ENCODE measurements at regions not wholly inside any gene's neighbourhood (a gene's known extent, or its start where the extent isn't known, plus 50 kb on each side); places are given as distances from the start of the nearest gene placed in this dataset.

GRCh38 chr2:121006743-121007489, 271.2 kb downstream of the GLI2 start:
- BruUV-seq (replicated peaks), result no TSS peak
- DNase-seq (ENCODE audit: low read depth, low spot score) (no peak), FAIRE-seq (no peak)
- Histone ChIP-seq H3K4me1 (ENCODE audit: control insufficient read depth, extremely low read depth, insufficient read depth, low read length) (no peaks in the 10 kb centered on the region), H3K9ac (replicated peaks; ENCODE audit: extremely low read depth, insufficient read depth, low read length) (no peak overlapping the region), H4K20me1 (replicated peaks; ENCODE audit: control insufficient read depth, extremely low read depth, insufficient read depth, low read length) (no peaks in the 10 kb centered on the region), H3K4me3 (replicated peaks in 1 of 3; ENCODE audit: insufficient read depth in 1 of 3, low read depth in 1 of 3, low read length in 3 of 3) (no peak overlapping the region), H3K79me2 (ENCODE audit: control insufficient read depth, insufficient read depth, low read length) (no peaks in the 10 kb centered on the region), H3K36me3 (ENCODE audit: control insufficient read depth in 2 of 2, extremely low read depth in 1 of 2, insufficient read depth in 2 of 2, low read length in 2 of 2) (no peaks in the 10 kb centered on the region), H3K9me1 (replicated peaks; ENCODE audit: control insufficient read depth, extremely low read depth, insufficient read depth, low read length) (no peaks in the 10 kb centered on the region), H2AFZ (ENCODE audit: low read depth, low read length) (no peak overlapping the region), H3K27me3 (ENCODE audit: control insufficient read depth in 2 of 2, insufficient read depth in 2 of 2, low read length in 2 of 2) (peaks cover 2 to 5% of the 10 kb centered on the region in 2 experiments), H3K9me3 (replicated peaks; ENCODE audit: control insufficient read depth, insufficient read depth, low read length) (no peaks in the 10 kb centered on the region), H3K4me2 (ENCODE audit: insufficient read depth, low read length) (no peak overlapping the region), H3K27ac (ENCODE audit: insufficient read depth, low read depth, low read length) (no peak overlapping the region)
- dilution Hi-C loops (cut with MboI; ENCODE audit: extremely low pct_ligation_motif_present, low sequenced_read_pairs) (no loop called here), intact Hi-C loops (cut with micrococcal nuclease) (no loop called here)
- TF ChIP-seq POLR2AphosphoS5 (IDR thresholded peaks at IDR 0.05; ENCODE audit: insufficient read depth, low read depth, low read length), result no peak
- no peak for TF ChIP-seq GATA2 (IDR thresholded peaks at IDR 0.05; ENCODE audit: insufficient read depth, insufficient read length, low read depth, low read length)
- TF ChIP-seq EZH2 (IDR thresholded peaks at IDR 0.05; ENCODE audit: borderline replicate concordance, low read depth, low read length, severe bottlenecking), result no peak
- TF ChIP-seq JUN (IDR thresholded peaks at IDR 0.05; ENCODE audit: borderline replicate concordance, insufficient read depth, insufficient read length, low read depth), result no peak
- no peak for TF ChIP-seq MAX (IDR thresholded peaks at IDR 0.05; ENCODE audit: insufficient read depth, insufficient read length)
- no peak for TF ChIP-seq POLR2A (IDR thresholded peaks at IDR 0.05; ENCODE audit: low read depth, low read length)
- no peak for TF ChIP-seq CTCF (IDR thresholded peaks at IDR 0.05; ENCODE audit: extremely low read depth in 1 of 2, insufficient read depth in 1 of 2, low read depth in 1 of 2, low read length in 2 of 2)
- no peak for TF ChIP-seq MYC (IDR thresholded peaks at IDR 0.05; ENCODE audit: low read depth, low read length)
- TF ChIP-seq FOS (IDR thresholded peaks at IDR 0.05; ENCODE audit: borderline replicate concordance, insufficient read depth, low read length), result no peak
- ChIA-PET CTCF (interaction anchor here (0.8 to 1.5 kb wide), 2 partner anchors 11 to 22 kb away, joined by 3 read pairs; no protein-coding TSS in a partner anchor), POLR2A (no interaction called here)
